Smooth muscle cell (in vitro differentiated cells): ENCODE measurements at regions not wholly inside any gene's neighbourhood (a gene's known extent, or its start where the extent isn't known, plus 50 kb on each side); places are given as distances from the start of the nearest gene placed in this dataset.
A peak's percentile ranks its signal among the peaks of the same experiment; 100 is the strongest.

Experiments
- DNase-seq: peaks from one replicate; lab custom pipeline; 2025; ENCODE audit not compliant: unreplicated experiment; lab: John Stamatoyannopoulos, UW
- H2AFZ ChIP-seq: fragments of 200-600 bp; sonication (generic); 2 replicates; pipeline ENCODE4 v1.6.0; 2016; ENCODE audit warnings: antibody characterized with exemption, low read depth, mild to moderate bottlenecking
- H3F3A ChIP-seq: fragments of 200-600 bp; sonication (generic); 2 replicates; pipeline ENCODE4 v1.6.0; 2017; ENCODE audit warnings: antibody characterized with exemption, low read depth
- H3K27ac ChIP-seq: fragments of 200-600 bp; sonication (generic); 2 replicates; pipeline ENCODE4 v1.5.1; 2016; ENCODE audit warnings: low read depth, mild to moderate bottlenecking
- H3K27me3 ChIP-seq: fragments of 200-600 bp; sonication (generic); 2 replicates; pipeline ENCODE4 v1.6.1; 2016; ENCODE audit warnings: low read depth, mild to moderate bottlenecking
- H3K36me3 ChIP-seq: fragments of 200-600 bp; sonication (generic); 2 replicates; pipeline ENCODE4 v1.5.1; 2016; ENCODE audit warnings: low read depth
- H3K4me1 ChIP-seq: fragments of 200-600 bp; sonication (generic); 2 replicates; pipeline ENCODE4 v1.5.1; 2016; ENCODE audit warnings: low read depth
- H3K4me2 ChIP-seq: fragments of 200-600 bp; sonication (generic); 2 replicates; pipeline ENCODE4 v1.6.0; 2016; ENCODE audit warnings: mild to moderate bottlenecking
- H3K4me3 ChIP-seq: fragments of 200-600 bp; sonication (generic); 2 replicates; pipeline ENCODE4 v1.5.1; 2016; ENCODE audit warnings: mild to moderate bottlenecking
- H3K79me2 ChIP-seq: fragments of 200-600 bp; sonication (generic); 2 replicates; pipeline ENCODE4 v1.6.0; 2016; ENCODE audit warnings: low read depth, mild to moderate bottlenecking
- H3K9ac ChIP-seq: fragments of 200-600 bp; sonication (generic); 2 replicates; pipeline ENCODE4 v1.6.0; 2016; ENCODE audit warnings: low read depth
- H3K9me3 ChIP-seq: fragments of 200-600 bp; sonication (generic); replicated peaks from 2 replicates; pipeline ENCODE4 v1.5.1; 2016; ENCODE audit warnings: low read depth
- H4K20me1 ChIP-seq: fragments of 200-600 bp; sonication (generic); 2 replicates; pipeline ENCODE4 v1.6.0; 2016; ENCODE audit warnings: low read depth
- WGBS: methylation state at CpG from one replicate; pipeline ENCODE4 v1.1.7; 2016; ENCODE audit warnings: low lambda C conversion rate; 5-methylcytosine and 5-hydroxymethylcytosine counted together
- TF ChIP-seq, protein P1 (sequence below): fragments of 200-600 bp; sonication (generic); IDR thresholded peaks from 2 replicates; pipeline ENCODE4 v1.5.1; 2017; ENCODE audit warnings: borderline replicate concordance, mild to moderate bottlenecking, antibody characterized with exemption; ENCODE audit not compliant: insufficient read depth, poor library complexity, severe bottlenecking

- TF ChIP-seq, protein P1, sequence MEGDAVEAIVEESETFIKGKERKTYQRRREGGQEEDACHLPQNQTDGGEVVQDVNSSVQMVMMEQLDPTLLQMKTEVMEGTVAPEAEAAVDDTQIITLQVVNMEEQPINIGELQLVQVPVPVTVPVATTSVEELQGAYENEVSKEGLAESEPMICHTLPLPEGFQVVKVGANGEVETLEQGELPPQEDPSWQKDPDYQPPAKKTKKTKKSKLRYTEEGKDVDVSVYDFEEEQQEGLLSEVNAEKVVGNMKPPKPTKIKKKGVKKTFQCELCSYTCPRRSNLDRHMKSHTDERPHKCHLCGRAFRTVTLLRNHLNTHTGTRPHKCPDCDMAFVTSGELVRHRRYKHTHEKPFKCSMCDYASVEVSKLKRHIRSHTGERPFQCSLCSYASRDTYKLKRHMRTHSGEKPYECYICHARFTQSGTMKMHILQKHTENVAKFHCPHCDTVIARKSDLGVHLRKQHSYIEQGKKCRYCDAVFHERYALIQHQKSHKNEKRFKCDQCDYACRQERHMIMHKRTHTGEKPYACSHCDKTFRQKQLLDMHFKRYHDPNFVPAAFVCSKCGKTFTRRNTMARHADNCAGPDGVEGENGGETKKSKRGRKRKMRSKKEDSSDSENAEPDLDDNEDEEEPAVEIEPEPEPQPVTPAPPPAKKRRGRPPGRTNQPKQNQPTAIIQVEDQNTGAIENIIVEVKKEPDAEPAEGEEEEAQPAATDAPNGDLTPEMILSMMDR: no peak
- Histone ChIP-seq H3K4me2 (no peak overlapping the region), H3K36me3 (no peaks in the 10 kb centered on the region), H3K9ac (no peak overlapping the region), H3K4me1 (peaks cover 22% of the 10 kb centered on the region), H2AFZ (no peak overlapping the region), H3F3A (no peaks in the 10 kb centered on the region), H3K9me3 (no peaks in the 10 kb centered on the region), H3K27me3 (no peaks in the 10 kb centered on the region), H4K20me1 (no peaks in the 10 kb centered on the region), H3K4me3 (no peak overlapping the region), H3K79me2 (no peaks in the 10 kb centered on the region), H3K27ac (no peak overlapping the region)
- WGBS: 85% methylated on average over 3 of the region's 3 CpGs
- DNase-seq: no peak
Observed at GRCh38 chr10:57225920-57226319, 864.9 kb upstream of the ZWINT start.

GRCh38 chr10:57224811-57225210 is 863.8 kb upstream of the ZWINT start:
- Histone ChIP-seq H3K27ac (no peak overlapping the region), H3K4me2 (no peak overlapping the region), H3K79me2 (no peaks in the 10 kb centered on the region), H3K9ac (no peak overlapping the region), H3K9me3 (no peaks in the 10 kb centered on the region), H3K4me1 (peaks cover 22% of the 10 kb centered on the region), H3K27me3 (no peaks in the 10 kb centered on the region), H3K4me3 (no peak overlapping the region), H3K36me3 (no peaks in the 10 kb centered on the region), H4K20me1 (no peaks in the 10 kb centered on the region), H3F3A (no peaks in the 10 kb centered on the region), H2AFZ (peak overlapping the region; percentile 33)
- 25% methylated on average over 2 of the region's 2 CpGs for WGBS
- TF ChIP-seq, protein P1: no peak
- no peak for DNase-seq

DNA sequence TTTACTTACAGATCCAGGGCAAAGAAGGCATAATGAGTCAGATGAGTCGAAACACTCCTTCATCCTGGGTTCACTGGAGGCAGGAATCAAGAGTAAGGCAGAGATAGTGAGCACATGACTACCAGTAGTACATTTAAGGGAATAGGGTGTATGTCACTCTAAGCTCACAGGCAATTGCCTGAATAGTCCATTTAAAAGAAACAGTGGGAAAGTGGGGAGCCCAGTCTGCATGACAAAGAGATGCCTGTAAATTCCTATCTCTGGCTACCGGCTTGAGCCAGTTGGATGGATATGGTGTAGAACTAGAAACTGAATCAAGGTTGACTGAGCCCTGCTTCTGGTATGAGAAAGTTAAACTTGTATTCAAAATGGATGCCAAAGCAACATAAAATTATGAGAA is 861.5 kb upstream of the ZWINT start:
- DNase-seq: no peak
- H3F3A ChIP-seq: no peaks in the 10 kb centered on the region
- H3K4me3 ChIP-seq: no peak overlapping the region
- no peak overlapping the region for H2AFZ ChIP-seq
- no peaks in the 10 kb centered on the region for H3K27me3 ChIP-seq
- TF ChIP-seq, protein P1: no peak
- no peaks in the 10 kb centered on the region for H4K20me1 ChIP-seq
- no peak overlapping the region for H3K27ac ChIP-seq
- no peaks in the 10 kb centered on the region for H3K36me3 ChIP-seq
- H3K79me2 ChIP-seq: no peaks in the 10 kb centered on the region
- H3K4me2 ChIP-seq: no peak overlapping the region
- H3K4me1 ChIP-seq: peaks cover 25% of the 10 kb centered on the region
- 35% methylated on average over 2 of the region's 2 CpGs for WGBS
- no peaks in the 10 kb centered on the region for H3K9me3 ChIP-seq
- no peak overlapping the region for H3K9ac ChIP-seq

GRCh38 chr10:57222129-57222528 is 861.1 kb upstream of the ZWINT start:
- no peak for DNase-seq
- TF ChIP-seq, protein P1: no peak
- Histone ChIP-seq H3K79me2 (no peaks in the 10 kb centered on the region), H3K4me2 (no peak overlapping the region), H3K4me1 (peaks cover 25% of the 10 kb centered on the region), H3K9ac (no peak overlapping the region), H3K36me3 (no peaks in the 10 kb centered on the region), H2AFZ (no peak overlapping the region), H3K9me3 (no peaks in the 10 kb centered on the region), H3K4me3 (no peak overlapping the region), H4K20me1 (no peaks in the 10 kb centered on the region), H3K27me3 (no peaks in the 10 kb centered on the region), H3K27ac (no peak overlapping the region), H3F3A (no peaks in the 10 kb centered on the region)
- 44% methylated on average over 3 of the region's 3 CpGs for WGBS
